ENCODE measurements at regions not wholly inside any gene's neighbourhood (a gene's known extent, or its start where the extent isn't known, plus 50 kb on each side); places are given as distances from the start of the nearest gene placed in this dataset.
A peak's percentile ranks its signal among the peaks of the same experiment; 100 is the strongest.

GRCh38 chr6:56372406-56372995 is 125.1 kb upstream of the COL21A1 start:
- TF ChIP-seq CTCF (IDR thresholded peaks at IDR 0.05) (no peak), POLR2A (IDR thresholded peaks at IDR 0.05) (no peak)
- WGBS, 2 donors, result 72 to 76% methylated on average over 3 of the region's 3 CpGs
- Histone ChIP-seq H3K4me1 (peaks cover 26% of the 10 kb centered on the region), H3K27me3 (no peaks in the 10 kb centered on the region), H3K9me3 (no peaks in the 10 kb centered on the region), H3K4me3 (no peak overlapping the region), H3K36me3 (ENCODE audit: low read depth, missing control alignments) (no peaks in the 10 kb centered on the region), H3K27ac (peak overlapping the region in 1 of 2 donors; percentile 84)
- DNase-seq, result no peak
- intact Hi-C loops (cut with DNase I; ENCODE audit: low total_unique reads), result no loop called here

- Histone ChIP-seq H3K27ac (peak overlapping the region; percentile 41 to 84), H3K9me3 (no peaks in the 10 kb centered on the region), H3K4me1 (peaks cover 26% of the 10 kb centered on the region), H3K4me3 (no peak overlapping the region), H3K27me3 (no peaks in the 10 kb centered on the region), H3K36me3 (ENCODE audit: low read depth, missing control alignments) (no peaks in the 10 kb centered on the region)
- intact Hi-C loops (cut with DNase I; ENCODE audit: low total_unique reads), result no loop called here
- peak; percentile 76 for DNase-seq
- WGBS, 2 donors, result 41 to 44% methylated on average over 2 of the region's 2 CpGs
- TF ChIP-seq POLR2A (IDR thresholded peaks at IDR 0.05), result no peak
- TF ChIP-seq CTCF (IDR thresholded peaks at IDR 0.05), result no peak
These were observed 123.3 kb upstream of the COL21A1 start for GRCh38 chr6:56370561-56371211.

- 54 to 58% methylated on average over 10 of the region's 10 CpGs for WGBS, 2 donors
- no peak overlapping the region for H3K4me3 ChIP-seq
- no peaks in the 10 kb centered on the region for H3K36me3 ChIP-seq (ENCODE audit: low read depth, missing control alignments)
- intact Hi-C loops (cut with DNase I; ENCODE audit: low total_unique reads), result no loop called here
- H3K27ac ChIP-seq, result peak overlapping the region; percentile 41 to 84
- peak in 1 of 3 experiments; percentile 16 for TF ChIP-seq CTCF (IDR thresholded peaks at IDR 0.05)
- TF ChIP-seq POLR2A (IDR thresholded peaks at IDR 0.05), result no peak
- no peaks in the 10 kb centered on the region for H3K9me3 ChIP-seq
- H3K4me1 ChIP-seq, result peaks cover 21% of the 10 kb centered on the region
- peak; percentile 62 for DNase-seq
- H3K27me3 ChIP-seq, result no peaks in the 10 kb centered on the region
These were observed 122.8 kb upstream of the COL21A1 start for GRCh38 chr6:56370127-56370540.

GRCh38 chr6:56368491-56368890 is 121.1 kb upstream of the COL21A1 start:
- no peak for DNase-seq
- intact Hi-C loops (cut with DNase I; ENCODE audit: low total_unique reads), result loop anchor here (10.0 kb wide), 1 partner anchor 176 kb away; no protein-coding TSS in a partner anchor
- TF ChIP-seq CTCF (IDR thresholded peaks at IDR 0.05) (no peak), POLR2A (IDR thresholded peaks at IDR 0.05) (no peak)
- Histone ChIP-seq H3K9me3 (no peaks in the 10 kb centered on the region), H3K4me3 (no peak overlapping the region), H3K27me3 (no peaks in the 10 kb centered on the region), H3K36me3 (ENCODE audit: low read depth, missing control alignments) (no peaks in the 10 kb centered on the region), H3K4me1 (peaks cover 20% of the 10 kb centered on the region), H3K27ac (peak overlapping the region in 1 of 2 donors; percentile 0)
- 32 to 36% methylated on average over 3 of the region's 3 CpGs for WGBS, 2 donors
